H1 (cell line): ENCODE measurements at regions not wholly inside any gene's neighbourhood (a gene's known extent, or its start where the extent isn't known, plus 50 kb on each side); places are given as distances from the start of the nearest gene placed in this dataset.
"Not testable (repeated sequence)": the region's sequence is repeated elsewhere in the genome, so short reads cannot be mapped to it uniquely, and the experiment has no call there.

Experiments used
- CTCF ChIA-PET: fragments of 300-600 bp; sonication (Branson Sonifier 250); formaldehyde crosslinking; loops from one replicate; lab custom pipeline; 2021; ENCODE audit not compliant: partially characterized antibody; lab: Charles Lee
- POLR2A ChIA-PET: fragments of 300-600 bp; sonication (Branson Sonifier 250); formaldehyde crosslinking; loops from one replicate; lab custom pipeline; 2021; ENCODE audit warnings: inconsistent platforms; ENCODE audit not compliant: partially characterized antibody; lab: Charles Lee
- DNase-seq, 2 experiments: peaks; one replicate each; pipeline versions ENCODE4 v3.0.0 to v3.0.0-alpha.2; 2010 to 2022; ENCODE audit warnings: low spot score in 2 of 2, low read depth in 1 of 2, mixed read lengths in 1 of 2
- FAIRE-seq: peaks from 2 replicates; lab custom pipeline; 2011; peaks lifted over from hg19 to GRCh38; lab: Jason Lieb, UNC
- H2AFZ ChIP-seq: 2 replicates; pipeline ENCODE4 v1.8.1; 2012; ENCODE audit warnings: low read length, inconsistent platforms
- H2AK5ac ChIP-seq: 2 replicates; pipeline ENCODE4 v1.6.1; 2013; ENCODE audit warnings: low read depth, low read length
- H2BK120ac ChIP-seq: replicated peaks from 2 replicates; pipeline ENCODE3; 2013; ENCODE audit warnings: low read depth, low read length, inconsistent platforms
- H2BK12ac ChIP-seq: 2 replicates; pipeline ENCODE4 v1.6.1; 2013; ENCODE audit warnings: low read depth, low read length
- H2BK15ac ChIP-seq: 2 replicates; pipeline ENCODE4 v1.6.1; 2013; ENCODE audit warnings: low read length
- H2BK20ac ChIP-seq: 2 replicates; pipeline ENCODE4 v1.6.1; 2013; ENCODE audit warnings: low read length
- H2BK5ac ChIP-seq: 2 replicates; pipeline ENCODE4 v1.6.1; 2013; ENCODE audit warnings: low read depth, low read length
- H3K14ac ChIP-seq: 2 replicates; pipeline ENCODE4 v1.6.1; 2013; ENCODE audit warnings: inconsistent platforms; ENCODE audit not compliant: insufficient read length
- H3K18ac ChIP-seq: 2 replicates; pipeline ENCODE4 v1.6.1; 2013; ENCODE audit warnings: low read length; ENCODE audit errors: extremely low read depth
- H3K23ac ChIP-seq: 2 replicates; pipeline ENCODE4 v1.6.1; 2013; ENCODE audit warnings: inconsistent platforms; ENCODE audit not compliant: insufficient read length
- H3K23me2 ChIP-seq: 2 replicates; pipeline ENCODE4 v1.6.1; 2013; ENCODE audit warnings: low read depth, low read length
- H3K27ac ChIP-seq: 2 replicates; pipeline ENCODE4 v1.6.1; 2011; ENCODE audit warnings: low read depth, low read length, inconsistent platforms
- H3K27me3 ChIP-seq, 4 experiments: replicated peaks in 1 of 4; 1 replicate in 1 of 4; 2 replicates in 3 of 4; pipeline versions ENCODE4 v1.6.1 to v1.8.1; 2011 to 2013; ENCODE audit warnings: low read length in 3 of 4, mild to moderate bottlenecking in 3 of 4, inconsistent platforms in 2 of 4, mixed read lengths in 2 of 4, moderate library complexity in 1 of 4; ENCODE audit not compliant: control insufficient read depth in 3 of 4, insufficient read depth in 3 of 4; ENCODE audit errors: extremely low read depth in 1 of 4
- H3K36me3 ChIP-seq, 4 experiments: 2 replicates each; pipeline versions ENCODE4 v1.6.1 to v1.8.1; 2011 to 2013; ENCODE audit warnings: mild to moderate bottlenecking in 4 of 4, low read length in 3 of 4, moderate library complexity in 2 of 4, control low read depth in 1 of 4, inconsistent platforms in 1 of 4; ENCODE audit not compliant: insufficient read depth in 4 of 4, control insufficient read depth in 2 of 4
- H3K4ac ChIP-seq: replicated peaks from 2 replicates; pipeline ENCODE3; 2013; ENCODE audit warnings: low read length, low read depth, mixed read lengths, inconsistent platforms; ENCODE audit not compliant: insufficient read length
- H3K4me1 ChIP-seq, 4 experiments: replicated peaks in 1 of 4; 1 replicate in 1 of 4; 2 replicates in 3 of 4; pipeline versions ENCODE4 v1.6.1 to v1.8.1; 2011 to 2013; ENCODE audit warnings: low read length in 3 of 4, inconsistent platforms in 2 of 4, mixed read lengths in 1 of 4; ENCODE audit not compliant: insufficient read depth in 4 of 4, control insufficient read depth in 3 of 4
- H3K4me2 ChIP-seq, 2 experiments: 2 replicates each; pipeline versions ENCODE4 v1.6.1 to v1.8.1; 2011 to 2013; ENCODE audit warnings: low read depth in 2 of 2, low read length in 2 of 2, control low read depth in 1 of 2, inconsistent platforms in 1 of 2, mild to moderate bottlenecking in 1 of 2; ENCODE audit not compliant: insufficient read depth in 1 of 2
- H3K4me3 ChIP-seq, 4 experiments: fragments of 200-600, 300-600 bp in 1 of 4; sonication (generic), shearing (Covaris generic), sonication (Bioruptor Twin) in 1 of 4; 2 replicates each; pipeline versions ENCODE4 v1.5.1 to v1.8.1; 2011 to 2016; ENCODE audit warnings: low read length in 4 of 4, low read depth in 3 of 4, control low read depth in 2 of 4, inconsistent platforms in 2 of 4, mild to moderate bottlenecking in 2 of 4, mixed read lengths in 1 of 4, moderate library complexity in 1 of 4; ENCODE audit not compliant: insufficient read depth in 2 of 4; ENCODE audit errors: extremely low read depth in 1 of 4
- H3K56ac ChIP-seq: replicated peaks from 2 replicates; pipeline ENCODE3; 2013; ENCODE audit warnings: low read depth, mild to moderate bottlenecking, mixed read lengths, low read length, inconsistent platforms; ENCODE audit not compliant: insufficient read length
- H3K79me1 ChIP-seq: 2 replicates; pipeline ENCODE4 v1.6.1; 2013; ENCODE audit warnings: low read depth, low read length, control low read depth
- H3K79me2 ChIP-seq, 2 experiments: 2 replicates each; pipeline versions ENCODE4 v1.6.1 to v1.8.1; 2012 to 2013; ENCODE audit warnings: low read length in 2 of 2, mild to moderate bottlenecking in 2 of 2, inconsistent platforms in 1 of 2; ENCODE audit not compliant: insufficient read depth in 2 of 2, control insufficient read depth in 1 of 2
- H3K9ac ChIP-seq, 4 experiments: replicated peaks in 1 of 4; 1 replicate in 1 of 4; 2 replicates in 3 of 4; pipeline versions ENCODE4 v1.6.1 to v1.8.1; 2011 to 2013; ENCODE audit warnings: low read depth in 3 of 4, low read length in 3 of 4, control low read depth in 2 of 4, mild to moderate bottlenecking in 2 of 4, moderate library complexity in 2 of 4, inconsistent platforms in 1 of 4; ENCODE audit errors: extremely low read depth in 1 of 4
- H3K9me3 ChIP-seq, 2 experiments: 2 replicates each; pipeline versions ENCODE4 v1.6.1 to v1.8.1; 2012 to 2013; ENCODE audit warnings: mild to moderate bottlenecking in 2 of 2, moderate library complexity in 2 of 2, control low read depth in 1 of 2, inconsistent platforms in 1 of 2, low read depth in 1 of 2, low read length in 1 of 2, mixed read lengths in 1 of 2; ENCODE audit not compliant: insufficient read depth in 2 of 2
- H4K20me1 ChIP-seq, 2 experiments: replicated peaks in 1 of 2; 2 replicates each; pipeline versions ENCODE3 to v1.8.1; 2011 to 2013; ENCODE audit warnings: inconsistent platforms in 2 of 2, low read length in 2 of 2, mild to moderate bottlenecking in 1 of 2; ENCODE audit not compliant: insufficient read depth in 2 of 2, control insufficient read depth in 1 of 2
- H4K5ac ChIP-seq: 2 replicates; pipeline ENCODE4 v1.6.1; 2013; ENCODE audit warnings: low read length, low read depth, mixed read lengths, inconsistent platforms; ENCODE audit not compliant: insufficient read length
- H4K8ac ChIP-seq: 2 replicates; pipeline ENCODE4 v1.8.0; 2013; ENCODE audit warnings: mild to moderate bottlenecking, moderate library complexity, low read length, inconsistent platforms; ENCODE audit not compliant: insufficient read depth; ENCODE audit errors: extremely low read depth
- H4K91ac ChIP-seq: replicated peaks from 2 replicates; pipeline ENCODE3; 2013; ENCODE audit warnings: low read length, mixed read lengths, inconsistent platforms; ENCODE audit not compliant: insufficient read length
- WGBS, 2 experiments: shearing (Covaris generic) in 1 of 2; methylation state at CpG; one replicate each; pipeline versions ENCODE4 v1.1.6 to v1.1.7; 2013 to 2015; ENCODE audit warnings: low lambda C conversion rate in 2 of 2, mixed read lengths in 2 of 2, inconsistent platforms in 1 of 2, low coverage in 1 of 2, missing lambda C conversion rate in 1 of 2; ENCODE audit not compliant: insufficient replicate concordance in 2 of 2, insufficient coverage in 1 of 2, insufficient read length in 1 of 2; ENCODE audit errors: extremely low coverage in 1 of 2, missing lambda C conversion rate in 1 of 2; 5-methylcytosine and 5-hydroxymethylcytosine counted together

DNA sequence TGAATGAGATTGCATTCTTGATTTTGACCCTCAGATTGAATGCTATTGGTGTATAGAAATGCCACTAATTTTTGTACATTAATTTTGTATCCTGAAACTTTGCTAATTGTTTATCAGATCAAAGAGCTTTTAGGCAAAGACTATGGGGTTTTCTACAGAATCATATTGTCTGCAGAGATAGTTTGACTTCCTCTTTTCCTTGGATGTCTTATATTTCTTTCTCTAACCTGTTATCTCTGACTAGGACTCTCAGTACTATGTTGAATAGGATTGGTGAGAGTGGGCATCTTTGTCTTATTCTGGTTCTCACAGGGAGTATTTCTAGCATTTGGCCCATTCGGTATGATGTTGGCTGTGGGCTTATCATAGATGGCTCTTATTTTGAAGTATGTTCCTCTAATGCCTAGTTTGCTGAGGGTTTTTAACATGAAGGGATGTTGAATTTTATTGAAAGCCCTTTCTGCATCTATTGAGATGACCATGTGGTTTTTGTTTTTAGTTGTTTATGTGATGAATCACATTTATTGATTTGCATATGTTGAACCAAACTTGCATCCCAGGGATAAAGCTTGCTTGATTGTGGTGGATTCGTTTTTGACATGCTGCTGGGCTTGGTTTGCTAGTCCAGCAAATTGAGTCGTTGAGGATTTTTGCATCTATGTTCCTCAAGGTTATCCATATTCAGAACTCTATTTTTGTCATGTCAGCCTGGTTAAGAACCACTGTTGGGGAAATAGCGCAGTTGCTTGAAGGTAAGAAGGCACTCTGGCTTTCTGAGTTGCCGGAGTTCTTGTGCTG, 85.8 kb upstream of the NOTCH2NLA start:
- H2BK5ac ChIP-seq, H3K79me1 ChIP-seq, H3K27me3 ChIP-seq, H3K14ac ChIP-seq, H3K9me3 ChIP-seq, H4K20me1 ChIP-seq, H3K27ac ChIP-seq, FAIRE-seq, H3K4me1 ChIP-seq, H4K91ac ChIP-seq, H3K36me3 ChIP-seq, H2AFZ ChIP-seq, H3K18ac ChIP-seq, H3K23me2 ChIP-seq, H3K23ac ChIP-seq, DNase-seq, H3K79me2 ChIP-seq, H3K4me3 ChIP-seq, H2BK20ac ChIP-seq, H3K4me2 ChIP-seq, H2BK120ac ChIP-seq, H4K8ac ChIP-seq, H3K56ac ChIP-seq, H2BK15ac ChIP-seq, H4K5ac ChIP-seq, CTCF ChIA-PET, H3K9ac ChIP-seq, H3K4ac ChIP-seq, POLR2A ChIA-PET, H2BK12ac ChIP-seq, H2AK5ac ChIP-seq: not testable (repeated sequence)
- WGBS, 2 experiments = no CpG with 5 or more reads among the region's 5 CpGs

DNA sequence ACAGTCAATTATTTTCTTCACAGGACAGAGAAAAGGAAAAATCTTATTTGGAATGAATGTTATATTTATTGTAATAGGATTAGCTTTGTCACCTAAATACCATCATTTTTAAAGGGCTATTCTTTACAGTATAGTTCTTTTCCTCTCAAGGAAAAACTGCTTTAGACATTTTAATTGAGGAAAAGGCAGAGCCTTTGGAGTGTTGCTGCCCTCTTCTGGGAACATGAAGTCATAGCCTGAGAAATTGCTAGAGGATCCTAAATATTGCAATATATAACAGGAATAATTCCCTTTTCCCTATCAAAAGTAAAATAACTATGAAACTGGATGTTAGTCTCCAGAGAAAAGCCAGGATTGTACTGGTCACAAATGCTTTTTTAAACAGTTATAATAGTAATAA, 81.8 kb upstream of the NOTCH2NLA start:
- H3K4ac ChIP-seq, H3K4me2 ChIP-seq, H3K9me3 ChIP-seq, H3K9ac ChIP-seq, H3K36me3 ChIP-seq, DNase-seq, H4K91ac ChIP-seq, H2AFZ ChIP-seq, H3K23ac ChIP-seq, H2BK20ac ChIP-seq, H2BK120ac ChIP-seq, H3K14ac ChIP-seq, H3K27ac ChIP-seq, H4K8ac ChIP-seq, H3K27me3 ChIP-seq, H3K56ac ChIP-seq, H3K23me2 ChIP-seq, H3K79me2 ChIP-seq, H2BK15ac ChIP-seq, H3K4me1 ChIP-seq, FAIRE-seq, H3K18ac ChIP-seq, POLR2A ChIA-PET, H4K20me1 ChIP-seq, H3K79me1 ChIP-seq, CTCF ChIA-PET, H3K4me3 ChIP-seq, H2BK12ac ChIP-seq, H2AK5ac ChIP-seq, H4K5ac ChIP-seq, H2BK5ac ChIP-seq: not testable (repeated sequence)
